PC-9 (cell line): ENCODE measurements at regions not wholly inside any gene's neighbourhood (a gene's known extent, or its start where the extent isn't known, plus 50 kb on each side); places are given as distances from the start of the nearest gene placed in this dataset.

Source experiments
- BruUV-seq: library from RNA; stranded (reverse); fragments of 400-500 nt; replicated peaks from 2 replicates; lab custom pipeline; 2021; lab: Mats Ljungman, UMichigan
- CTCF ChIA-PET: fragments of 300-600 bp; sonication (Branson Sonifier 250); formaldehyde crosslinking; loops from one replicate; lab custom pipeline; 2022; ENCODE audit warnings: antibody characterized with exemption; lab: Charles Lee
- POLR2A ChIA-PET: fragments of 300-600 bp; sonication (Branson Sonifier 250); formaldehyde crosslinking; loops from one replicate; lab custom pipeline; 2022; ENCODE audit warnings: antibody characterized with exemption; ENCODE audit not compliant: unreplicated experiment; lab: Charles Lee
- DNase-seq, 2 experiments: peaks; one replicate each; pipeline versions ENCODE4 v3.0.0 to v3.0.0-alpha.2; 2015 to 2022; ENCODE audit warnings: mixed read lengths in 1 of 2
- H2AFZ ChIP-seq: fragments of 200-600 bp; sonication (generic); 2 replicates; pipeline ENCODE4 v1.8.1; 2017; ENCODE audit warnings: antibody characterized with exemption
- H3F3A ChIP-seq: fragments of 200-600 bp; sonication (generic); 2 replicates; pipeline ENCODE4 v1.8.1; 2017; ENCODE audit warnings: antibody characterized with exemption, mild to moderate bottlenecking, low read depth; ENCODE audit not compliant: insufficient read depth
- H3K27ac ChIP-seq: fragments of 200-600 bp; sonication (generic); 2 replicates; pipeline ENCODE4 v1.6.1; 2016; ENCODE audit warnings: mixed run types
- H3K27me3 ChIP-seq: fragments of 200-600 bp; sonication (generic); 2 replicates; pipeline ENCODE4 v1.6.1; 2016; ENCODE audit warnings: low read depth, mixed run types; ENCODE audit not compliant: insufficient read depth
- H3K36me3 ChIP-seq: fragments of 200-600 bp; sonication (generic); 2 replicates; pipeline ENCODE4 v1.6.1; 2016; ENCODE audit warnings: low read depth, mixed run types
- H3K4me1 ChIP-seq: fragments of 200-600 bp; sonication (generic); replicated peaks from 2 replicates; pipeline ENCODE4 v1.6.1; 2016; ENCODE audit warnings: mixed run types; ENCODE audit not compliant: insufficient read depth
- H3K4me2 ChIP-seq: fragments of 200-600 bp; sonication (generic); 2 replicates; pipeline ENCODE4 v1.6.1; 2017; ENCODE audit warnings: mixed run types
- H3K4me3 ChIP-seq: fragments of 200-600 bp; sonication (generic); 2 replicates; pipeline ENCODE4 v1.6.1; 2016; ENCODE audit warnings: mixed run types
- H3K79me2 ChIP-seq: fragments of 200-600 bp; sonication (generic); 2 replicates; pipeline ENCODE4 v1.6.1; 2017; ENCODE audit warnings: low read depth, mixed run types
- H3K9me2 ChIP-seq: fragments of 200-600 bp; sonication (generic); 2 replicates; pipeline ENCODE4 v1.8.1; 2017; ENCODE audit warnings: mild to moderate bottlenecking; ENCODE audit not compliant: insufficient read depth
- H3K9me3 ChIP-seq: fragments of 200-600 bp; sonication (generic); 2 replicates; pipeline ENCODE4 v1.8.1; 2016; ENCODE audit warnings: low read depth; ENCODE audit not compliant: insufficient read depth
- H4K20me1 ChIP-seq: fragments of 200-600 bp; sonication (generic); 2 replicates; pipeline ENCODE4 v1.8.1; 2017; ENCODE audit not compliant: insufficient read depth
- EZH2 ChIP-seq: fragments of 200-600 bp; sonication (generic); IDR thresholded peaks from 2 replicates; pipeline ENCODE4 v1.8.0; 2017; ENCODE audit warnings: antibody characterized with exemption, low read depth
- intact Hi-C: fragments of 100-400 bp; cut with micrococcal nuclease; formaldehyde crosslinking; loops from one replicate; pipeline ENCODE4 v1.10.0; 2022; ENCODE audit not compliant: unreplicated experiment
- TF ChIP-seq, protein P1 (sequence below): fragments of 200-600 bp; sonication (generic); conservative IDR thresholded peaks from 2 replicates; pipeline ENCODE4 v1.6.1; 2017; ENCODE audit warnings: mixed run types, antibody characterized with exemption, mild to moderate bottlenecking, moderate library complexity

DNA sequence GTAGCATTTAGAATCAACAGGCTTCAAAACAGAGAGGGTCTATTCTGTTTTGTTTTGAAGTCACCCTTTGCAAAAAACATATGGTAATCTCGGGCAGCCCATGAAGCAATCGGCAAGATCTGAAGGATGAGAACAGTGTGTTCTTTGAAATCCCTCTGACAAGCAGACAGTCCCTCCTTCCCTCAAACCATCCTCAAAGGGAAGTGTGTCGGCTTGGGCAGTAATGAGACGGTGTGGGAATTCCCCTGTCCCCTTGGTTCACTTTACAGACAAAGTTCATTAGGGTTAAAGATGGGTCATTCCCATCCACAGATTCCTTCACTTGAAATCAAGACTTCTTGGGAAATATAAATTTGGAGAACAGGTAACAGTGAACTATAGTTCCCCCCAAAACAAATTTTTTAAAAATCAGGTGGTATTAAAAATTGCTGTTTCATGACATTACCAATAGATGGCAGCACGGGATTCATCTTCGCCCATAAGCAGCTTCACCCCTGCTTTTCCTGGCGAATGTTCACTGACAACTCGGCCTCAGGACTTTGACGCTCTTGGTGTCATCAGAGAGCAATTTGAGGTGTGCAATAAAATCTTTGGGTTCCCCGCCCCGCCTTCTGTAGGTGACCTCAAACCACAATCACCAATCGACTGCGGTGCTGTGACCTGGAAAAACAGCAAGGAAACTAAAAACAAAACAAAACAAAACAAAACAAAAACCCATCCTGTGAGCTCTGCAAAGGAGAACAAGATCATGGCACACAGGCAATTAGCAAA is 159.3 kb upstream of the TNFAIP3 start:
- ChIA-PET POLR2A (interaction anchor here (0.6 kb wide), 1 partner anchor 57 kb away, joined by 6 read pairs; no protein-coding TSS in a partner anchor), CTCF (interaction anchor here (0.7 to 1.2 kb wide), 3 partner anchors 159 to 297 kb away, joined by 3 to 7 read pairs (median 5); no protein-coding TSS in a partner anchor)
- TF ChIP-seq, protein P1, sequence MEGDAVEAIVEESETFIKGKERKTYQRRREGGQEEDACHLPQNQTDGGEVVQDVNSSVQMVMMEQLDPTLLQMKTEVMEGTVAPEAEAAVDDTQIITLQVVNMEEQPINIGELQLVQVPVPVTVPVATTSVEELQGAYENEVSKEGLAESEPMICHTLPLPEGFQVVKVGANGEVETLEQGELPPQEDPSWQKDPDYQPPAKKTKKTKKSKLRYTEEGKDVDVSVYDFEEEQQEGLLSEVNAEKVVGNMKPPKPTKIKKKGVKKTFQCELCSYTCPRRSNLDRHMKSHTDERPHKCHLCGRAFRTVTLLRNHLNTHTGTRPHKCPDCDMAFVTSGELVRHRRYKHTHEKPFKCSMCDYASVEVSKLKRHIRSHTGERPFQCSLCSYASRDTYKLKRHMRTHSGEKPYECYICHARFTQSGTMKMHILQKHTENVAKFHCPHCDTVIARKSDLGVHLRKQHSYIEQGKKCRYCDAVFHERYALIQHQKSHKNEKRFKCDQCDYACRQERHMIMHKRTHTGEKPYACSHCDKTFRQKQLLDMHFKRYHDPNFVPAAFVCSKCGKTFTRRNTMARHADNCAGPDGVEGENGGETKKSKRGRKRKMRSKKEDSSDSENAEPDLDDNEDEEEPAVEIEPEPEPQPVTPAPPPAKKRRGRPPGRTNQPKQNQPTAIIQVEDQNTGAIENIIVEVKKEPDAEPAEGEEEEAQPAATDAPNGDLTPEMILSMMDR: peak; percentile 95
- no peak for TF ChIP-seq EZH2
- H3K27ac ChIP-seq: peak overlapping the region; percentile 89
- no peak overlapping the region for H2AFZ ChIP-seq
- peak overlapping the region; percentile 56 for H3K4me2 ChIP-seq
- peak overlapping the region; percentile 6; the same call in 1 of the 2 replicates for H3K4me3 ChIP-seq
- H3K27me3 ChIP-seq: no peaks in the 10 kb centered on the region
- no peaks in the 10 kb centered on the region for H3K36me3 ChIP-seq
- DNase-seq: peak; percentile 56 to 94
- H4K20me1 ChIP-seq: no peaks in the 10 kb centered on the region
- no peaks in the 10 kb centered on the region for H3K9me2 ChIP-seq
- no peaks in the 10 kb centered on the region; the same call in 1 of the 2 replicates for H3K9me3 ChIP-seq
- no peaks in the 10 kb centered on the region for H3K79me2 ChIP-seq
- BruUV-seq: no TSS peak
- H3F3A ChIP-seq: peaks cover 40% of the 10 kb centered on the region; the same call in 1 of the 2 replicates
- peaks cover 33% of the 10 kb centered on the region for H3K4me1 ChIP-seq
- intact Hi-C loops: loop anchor here (1.0 to 5.0 kb wide), 6 partner anchors 57 to 615 kb away; no protein-coding TSS in a partner anchor

GRCh38 chr6:137708481-137708880 is 158.6 kb upstream of the TNFAIP3 start:
- 0 out of 2 replicates have a peak overlapping the region, but pooled peaks have one; percentile 6 for H3K4me3 ChIP-seq
- BruUV-seq: no TSS peak
- H3K9me3 ChIP-seq: no peaks in the 10 kb centered on the region; the same call in 1 of the 2 replicates
- H3F3A ChIP-seq: peaks cover 40% of the 10 kb centered on the region; the same call in 1 of the 2 replicates
- no peaks in the 10 kb centered on the region for H3K36me3 ChIP-seq
- H3K4me1 ChIP-seq: peaks cover 33% of the 10 kb centered on the region
- peak overlapping the region; percentile 89 for H3K27ac ChIP-seq
- peak overlapping the region; percentile 56; the same call in 1 of the 2 replicates for H3K4me2 ChIP-seq
- DNase-seq: no peak
- intact Hi-C loops: loop anchor here (1.0 to 5.0 kb wide), 5 partner anchors 56 to 616 kb away; no protein-coding TSS in a partner anchor
- no peak overlapping the region for H2AFZ ChIP-seq
- CTCF ChIA-PET: interaction anchor here (0.7 to 1.2 kb wide), 3 partner anchors 158 to 296 kb away, joined by 3 to 7 read pairs (median 5); no protein-coding TSS in a partner anchor
- POLR2A ChIA-PET: interaction anchor here (0.7 kb wide), 1 partner anchor 215 kb away, joined by 9 read pairs; no protein-coding TSS in a partner anchor
- H3K27me3 ChIP-seq: no peaks in the 10 kb centered on the region
- TF ChIP-seq, protein P1: no peak
- TF ChIP-seq EZH2: no peak
- no peaks in the 10 kb centered on the region for H4K20me1 ChIP-seq
- no peaks in the 10 kb centered on the region for H3K79me2 ChIP-seq
- H3K9me2 ChIP-seq: no peaks in the 10 kb centered on the region

- ChIA-PET CTCF (no interaction called here), POLR2A (interaction anchor here (0.6 to 0.7 kb wide), 2 partner anchors 120 to 214 kb away, joined by 3 to 9 read pairs; no protein-coding TSS in a partner anchor)
- peaks cover 33% of the 10 kb centered on the region for H3K4me1 ChIP-seq
- H3K9me3 ChIP-seq: no peaks in the 10 kb centered on the region; the same call in 1 of the 2 replicates
- H3K27ac ChIP-seq: peak overlapping the region; percentile 89
- BruUV-seq: no TSS peak
- H4K20me1 ChIP-seq: no peaks in the 10 kb centered on the region
- peak overlapping the region; percentile 26; the same call in 1 of the 2 replicates for H3K4me2 ChIP-seq
- no peaks in the 10 kb centered on the region for H3K36me3 ChIP-seq
- no peak overlapping the region for H3K4me3 ChIP-seq
- no peaks in the 10 kb centered on the region for H3K27me3 ChIP-seq
- peak in 1 of 2 experiments; percentile 97 for DNase-seq
- TF ChIP-seq, protein P1: no peak
- TF ChIP-seq EZH2: no peak
- intact Hi-C loops: loop anchor here (2.0 to 5.0 kb wide), 2 partner anchors 91 to 617 kb away; no protein-coding TSS in a partner anchor
- no peaks in the 10 kb centered on the region for H3K79me2 ChIP-seq
- H2AFZ ChIP-seq: no peak overlapping the region
- H3K9me2 ChIP-seq: no peaks in the 10 kb centered on the region
- peaks cover 40% of the 10 kb centered on the region; the same call in 1 of the 2 replicates for H3F3A ChIP-seq
Measured at GRCh38 chr6:137709424-137710236, 157.4 kb upstream of the TNFAIP3 start.
